ENCODE measurements at regions not wholly inside any gene's neighbourhood (a gene's known extent, or its start where the extent isn't known, plus 50 kb on each side); places are given as distances from the start of the nearest gene placed in this dataset.

DNA sequence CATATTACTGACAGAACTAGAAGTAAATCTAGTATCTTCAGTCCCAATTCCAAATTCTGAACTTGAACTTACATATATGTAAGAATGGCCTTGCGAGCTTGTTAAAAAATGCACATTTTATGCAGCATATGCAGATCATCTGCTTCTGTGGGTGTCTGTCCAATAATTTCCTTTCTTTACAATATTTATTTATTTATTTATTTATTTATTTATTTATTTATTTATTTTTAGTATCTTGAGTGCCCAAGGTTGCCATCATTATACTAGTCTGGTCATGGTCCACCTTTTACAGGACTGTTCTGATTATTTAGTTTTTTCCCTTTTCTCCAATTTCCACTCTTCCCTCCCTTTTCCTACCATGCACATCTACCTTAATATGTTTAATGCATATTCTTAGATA lies 528.4 kb downstream of the COL12A1 start:
- no peaks in the 10 kb centered on the region for H3K79me1 ChIP-seq (ENCODE audit: low read length)
- H2BK12ac ChIP-seq (ENCODE audit: low read length): no peak overlapping the region
- H3K4me3 ChIP-seq (ENCODE audit: low read depth, low read length): no peak overlapping the region
- H3K14ac ChIP-seq (ENCODE audit: low read length): no peak overlapping the region
- no peak overlapping the region for H2BK5ac ChIP-seq (ENCODE audit: low read depth, low read length, poor library complexity)
- H3K27me3 ChIP-seq (ENCODE audit: insufficient read depth, low read length): no peaks in the 10 kb centered on the region
- no peak overlapping the region for H4K91ac ChIP-seq (ENCODE audit: low read depth, low read length)
- H3K9me3 ChIP-seq (ENCODE audit: insufficient read depth, low read depth, low read length): no peaks in the 10 kb centered on the region
- no peak overlapping the region for H3K23ac ChIP-seq (ENCODE audit: low read length)
- H3K4ac ChIP-seq (ENCODE audit: low read depth, low read length): no peak overlapping the region
- no CpG with 5 or more reads among the region's 1 CpG for WGBS (ENCODE audit: extremely low coverage, insufficient coverage, insufficient read length)
- no peak overlapping the region for H3K18ac ChIP-seq (ENCODE audit: low read length)
- no peak overlapping the region for H2AK5ac ChIP-seq (ENCODE audit: low read length)
- H4K12ac ChIP-seq (ENCODE audit: low read depth, low read length): no peak overlapping the region
- DNase-seq: no peak
- no peak overlapping the region for H3K9ac ChIP-seq (ENCODE audit: low read length)
- no peaks in the 10 kb centered on the region for H3K4me1 ChIP-seq (ENCODE audit: control insufficient read depth in 1 of 2, insufficient read depth in 2 of 2, low read length in 2 of 2)
- H2AFZ ChIP-seq (ENCODE audit: insufficient read depth, low read length, poor library complexity): no peak overlapping the region
- H3K36me3 ChIP-seq (ENCODE audit: control insufficient read depth in 1 of 2, insufficient read depth in 2 of 2, low read length in 2 of 2): no peaks in the 10 kb centered on the region
- H3K79me2 ChIP-seq (ENCODE audit: control insufficient read depth, insufficient read depth, low read length, poor library complexity): no peaks in the 10 kb centered on the region
- no peak overlapping the region for H2BK120ac ChIP-seq (ENCODE audit: insufficient read depth, low read length, poor library complexity)
- no peak overlapping the region for H4K8ac ChIP-seq (ENCODE audit: low read depth, low read length)
- H3K27ac ChIP-seq (ENCODE audit: low read depth, low read length): no peak overlapping the region
- no peak overlapping the region for H3K4me2 ChIP-seq (ENCODE audit: low read length)

DNA sequence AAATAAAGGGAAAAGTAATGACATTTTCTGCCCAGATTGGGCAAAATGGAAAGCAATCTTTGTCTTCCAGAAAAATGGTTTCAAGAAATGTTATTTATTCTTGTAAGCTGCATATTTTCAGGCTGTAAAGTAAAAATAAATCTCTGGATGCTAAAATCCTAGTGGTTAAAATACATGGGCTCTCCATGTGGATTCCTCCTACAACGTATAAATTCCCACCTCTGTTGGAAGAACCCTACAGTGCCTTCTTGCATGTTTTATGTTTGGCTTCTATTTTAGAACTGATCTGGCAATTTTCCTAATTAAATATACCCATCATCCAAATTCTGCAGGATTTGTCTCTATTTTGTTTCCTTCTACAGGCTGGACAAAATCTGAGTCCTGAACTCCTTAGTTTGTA lies 528.9 kb downstream of the COL12A1 start:
- no peak overlapping the region for H2AK5ac ChIP-seq (ENCODE audit: low read length)
- no peaks in the 10 kb centered on the region for H3K4me1 ChIP-seq (ENCODE audit: control insufficient read depth in 1 of 2, insufficient read depth in 2 of 2, low read length in 2 of 2)
- H3K4ac ChIP-seq (ENCODE audit: low read depth, low read length): no peak overlapping the region
- H3K79me2 ChIP-seq (ENCODE audit: control insufficient read depth, insufficient read depth, low read length, poor library complexity): no peaks in the 10 kb centered on the region
- H2BK12ac ChIP-seq (ENCODE audit: low read length): no peak overlapping the region
- no peaks in the 10 kb centered on the region for H3K27me3 ChIP-seq (ENCODE audit: insufficient read depth, low read length)
- H3K4me3 ChIP-seq (ENCODE audit: low read depth, low read length): no peak overlapping the region
- H4K8ac ChIP-seq (ENCODE audit: low read depth, low read length): no peak overlapping the region
- no peak overlapping the region for H4K91ac ChIP-seq (ENCODE audit: low read depth, low read length)
- no peaks in the 10 kb centered on the region for H3K9me3 ChIP-seq (ENCODE audit: insufficient read depth, low read depth, low read length)
- no peak for DNase-seq
- no peak overlapping the region for H3K18ac ChIP-seq (ENCODE audit: low read length)
- H3K23ac ChIP-seq (ENCODE audit: low read length): no peak overlapping the region
- H3K27ac ChIP-seq (ENCODE audit: low read depth, low read length): no peak overlapping the region
- no CpG with 5 or more reads among the region's 1 CpG for WGBS (ENCODE audit: extremely low coverage, insufficient coverage, insufficient read length)
- H2AFZ ChIP-seq (ENCODE audit: insufficient read depth, low read length, poor library complexity): no peak overlapping the region
- no peaks in the 10 kb centered on the region for H3K36me3 ChIP-seq (ENCODE audit: control insufficient read depth in 1 of 2, insufficient read depth in 2 of 2, low read length in 2 of 2)
- H3K9ac ChIP-seq (ENCODE audit: low read length): no peak overlapping the region
- no peak overlapping the region for H2BK5ac ChIP-seq (ENCODE audit: low read depth, low read length, poor library complexity)
- no peaks in the 10 kb centered on the region for H3K79me1 ChIP-seq (ENCODE audit: low read length)
- H4K12ac ChIP-seq (ENCODE audit: low read depth, low read length): no peak overlapping the region
- H3K14ac ChIP-seq (ENCODE audit: low read length): no peak overlapping the region
- H3K4me2 ChIP-seq (ENCODE audit: low read length): no peak overlapping the region
- H2BK120ac ChIP-seq (ENCODE audit: insufficient read depth, low read length, poor library complexity): no peak overlapping the region

DNA sequence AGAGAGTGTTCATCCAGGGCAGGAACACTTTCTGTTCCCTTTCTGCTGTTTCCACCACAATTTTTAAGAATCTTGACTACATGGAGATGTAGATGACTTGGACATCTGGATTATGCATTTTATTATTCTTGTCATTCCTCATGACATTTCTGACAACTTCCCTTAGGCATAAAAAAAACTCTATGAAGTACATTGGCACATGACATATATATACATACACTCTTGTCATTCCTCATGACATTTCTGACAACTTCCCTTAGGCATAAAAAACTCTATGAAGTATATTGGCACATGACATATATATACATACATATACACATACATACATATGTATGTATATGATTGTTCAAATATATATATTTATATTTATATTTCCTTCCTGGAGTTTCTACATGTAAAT lies 531.5 kb downstream of the COL12A1 start:
- H3K4me1 ChIP-seq (ENCODE audit: control insufficient read depth in 1 of 2, insufficient read depth in 2 of 2, low read length in 2 of 2): no peaks in the 10 kb centered on the region

DNA sequence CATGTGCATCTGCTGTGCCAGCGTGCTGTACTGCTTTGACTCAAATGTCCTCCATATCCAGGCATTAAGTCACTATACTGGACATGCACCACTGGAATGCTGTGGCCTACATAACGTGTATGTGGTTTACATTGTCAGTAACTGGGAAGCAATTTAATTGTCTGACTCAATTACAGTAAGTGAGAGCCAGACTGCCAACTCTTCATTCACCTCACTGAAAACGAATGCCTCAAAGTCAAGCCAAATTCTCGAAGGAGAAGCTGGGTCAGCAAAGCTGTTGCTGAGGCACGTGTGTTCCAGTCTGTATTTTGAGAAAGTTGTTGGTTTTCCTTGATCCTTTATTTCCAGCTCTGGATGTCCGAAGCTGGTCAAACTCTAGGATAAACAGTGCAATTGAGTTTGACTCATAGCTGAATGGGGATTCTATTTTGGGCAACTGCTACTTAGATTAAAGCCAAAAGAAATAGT lies 534.3 kb downstream of the COL12A1 start:
- Histone ChIP-seq H2AFZ (ENCODE audit: insufficient read depth, low read length, poor library complexity) (no peak overlapping the region), H3K18ac (ENCODE audit: low read length) (no peak overlapping the region), H4K12ac (ENCODE audit: low read depth, low read length) (no peak overlapping the region), H3K9me3 (ENCODE audit: insufficient read depth, low read depth, low read length) (no peaks in the 10 kb centered on the region), H3K4me1 (ENCODE audit: control insufficient read depth in 1 of 2, insufficient read depth in 2 of 2, low read length in 2 of 2) (no peaks in the 10 kb centered on the region), H2BK12ac (ENCODE audit: low read length) (no peak overlapping the region), H3K36me3 (ENCODE audit: control insufficient read depth in 1 of 2, insufficient read depth in 2 of 2, low read length in 2 of 2) (no peaks in the 10 kb centered on the region), H3K4me2 (ENCODE audit: low read length) (no peak overlapping the region), H3K14ac (ENCODE audit: low read length) (no peak overlapping the region), H3K27ac (ENCODE audit: low read depth, low read length) (no peak overlapping the region), H2AK5ac (ENCODE audit: low read length) (no peak overlapping the region), H2BK5ac (ENCODE audit: low read depth, low read length, poor library complexity) (no peak overlapping the region), H3K27me3 (ENCODE audit: insufficient read depth, low read length) (no peaks in the 10 kb centered on the region), H3K23ac (ENCODE audit: low read length) (no peak overlapping the region), H3K79me1 (ENCODE audit: low read length) (no peaks in the 10 kb centered on the region), H3K4me3 (ENCODE audit: low read depth, low read length) (no peak overlapping the region), H3K4ac (ENCODE audit: low read depth, low read length) (no peak overlapping the region), H4K91ac (ENCODE audit: low read depth, low read length) (no peak overlapping the region), H2BK120ac (ENCODE audit: insufficient read depth, low read length, poor library complexity) (no peak overlapping the region), H3K9ac (ENCODE audit: low read length) (no peak overlapping the region), H4K8ac (ENCODE audit: low read depth, low read length) (no peak overlapping the region), H3K79me2 (ENCODE audit: control insufficient read depth, insufficient read depth, low read length, poor library complexity) (no peaks in the 10 kb centered on the region)
- WGBS (ENCODE audit: extremely low coverage, insufficient coverage, insufficient read length): no CpG with 5 or more reads among the region's 6 CpGs
- no peak for DNase-seq

More for the DNA sequence above, 531.5 kb downstream of the COL12A1 start:
- Histone ChIP-seq H2BK5ac (ENCODE audit: low read depth, low read length, poor library complexity) (no peak overlapping the region), H3K27me3 (ENCODE audit: insufficient read depth, low read length) (no peaks in the 10 kb centered on the region), H3K36me3 (ENCODE audit: control insufficient read depth in 1 of 2, insufficient read depth in 2 of 2, low read length in 2 of 2) (no peaks in the 10 kb centered on the region), H2BK120ac (ENCODE audit: insufficient read depth, low read length, poor library complexity) (no peak overlapping the region), H3K14ac (ENCODE audit: low read length) (no peak overlapping the region), H2AK5ac (ENCODE audit: low read length) (no peak overlapping the region), H3K9me3 (ENCODE audit: insufficient read depth, low read depth, low read length) (no peaks in the 10 kb centered on the region), H3K4ac (ENCODE audit: low read depth, low read length) (no peak overlapping the region), H3K79me1 (ENCODE audit: low read length) (no peaks in the 10 kb centered on the region), H3K79me2 (ENCODE audit: control insufficient read depth, insufficient read depth, low read length, poor library complexity) (no peaks in the 10 kb centered on the region), H3K18ac (ENCODE audit: low read length) (no peak overlapping the region), H4K8ac (ENCODE audit: low read depth, low read length) (no peak overlapping the region), H4K12ac (ENCODE audit: low read depth, low read length) (no peak overlapping the region), H3K4me3 (ENCODE audit: low read depth, low read length) (no peak overlapping the region), H3K27ac (ENCODE audit: low read depth, low read length) (no peak overlapping the region), H3K9ac (ENCODE audit: low read length) (no peak overlapping the region), H3K23ac (ENCODE audit: low read length) (no peak overlapping the region), H3K4me2 (ENCODE audit: low read length) (no peak overlapping the region), H4K91ac (ENCODE audit: low read depth, low read length) (no peak overlapping the region), H2AFZ (ENCODE audit: insufficient read depth, low read length, poor library complexity) (no peak overlapping the region), H2BK12ac (ENCODE audit: low read length) (no peak overlapping the region)
- no peak for DNase-seq
